SK-N-SH treated with all-trans-retinoic acid at 6 μM for 48 hours (cell line): ENCODE measurements at regions not wholly inside any gene's neighbourhood (a gene's known extent, or its start where the extent isn't known, plus 50 kb on each side); places are given as distances from the start of the nearest gene placed in this dataset.

Experiments used
- GLIS3 ChIP-seq: fragments of 250-450 bp; sonication (Bioruptor Pico); IDR thresholded peaks from 2 replicates; pipeline ENCODE4 v1.5.0; 2020; ENCODE audit warnings: mild to moderate bottlenecking, moderate library complexity
- PPARA ChIP-seq: fragments of 250-450 bp; sonication (Bioruptor Pico); IDR thresholded peaks from 2 replicates; pipeline ENCODE4 v1.5.0; 2020; ENCODE audit warnings: mild to moderate bottlenecking, borderline replicate concordance
- RARB ChIP-seq: fragments of 250-450 bp; sonication (Bioruptor Pico); IDR thresholded peaks from 2 replicates; pipeline ENCODE4 v1.8.0; 2021; ENCODE audit warnings: mild to moderate bottlenecking, moderate library complexity
- TCF4 ChIP-seq: fragments of 250-450 bp; sonication (Bioruptor Pico); IDR thresholded peaks from 2 replicates; pipeline ENCODE4 v1.8.0; 2021; ENCODE audit warnings: mild to moderate bottlenecking, moderate library complexity, borderline replicate concordance
- TOX ChIP-seq: fragments of 250-450 bp; sonication (Bioruptor Pico); IDR thresholded peaks from 2 replicates; pipeline ENCODE4 v1.8.0; 2021; ENCODE audit warnings: mild to moderate bottlenecking, moderate library complexity, borderline replicate concordance
- ZC3H10 ChIP-seq: fragments of 250-450 bp; sonication (Bioruptor Pico); IDR thresholded peaks from 2 replicates; pipeline ENCODE4 v1.5.1; 2021; ENCODE audit warnings: mild to moderate bottlenecking, moderate library complexity

DNA sequence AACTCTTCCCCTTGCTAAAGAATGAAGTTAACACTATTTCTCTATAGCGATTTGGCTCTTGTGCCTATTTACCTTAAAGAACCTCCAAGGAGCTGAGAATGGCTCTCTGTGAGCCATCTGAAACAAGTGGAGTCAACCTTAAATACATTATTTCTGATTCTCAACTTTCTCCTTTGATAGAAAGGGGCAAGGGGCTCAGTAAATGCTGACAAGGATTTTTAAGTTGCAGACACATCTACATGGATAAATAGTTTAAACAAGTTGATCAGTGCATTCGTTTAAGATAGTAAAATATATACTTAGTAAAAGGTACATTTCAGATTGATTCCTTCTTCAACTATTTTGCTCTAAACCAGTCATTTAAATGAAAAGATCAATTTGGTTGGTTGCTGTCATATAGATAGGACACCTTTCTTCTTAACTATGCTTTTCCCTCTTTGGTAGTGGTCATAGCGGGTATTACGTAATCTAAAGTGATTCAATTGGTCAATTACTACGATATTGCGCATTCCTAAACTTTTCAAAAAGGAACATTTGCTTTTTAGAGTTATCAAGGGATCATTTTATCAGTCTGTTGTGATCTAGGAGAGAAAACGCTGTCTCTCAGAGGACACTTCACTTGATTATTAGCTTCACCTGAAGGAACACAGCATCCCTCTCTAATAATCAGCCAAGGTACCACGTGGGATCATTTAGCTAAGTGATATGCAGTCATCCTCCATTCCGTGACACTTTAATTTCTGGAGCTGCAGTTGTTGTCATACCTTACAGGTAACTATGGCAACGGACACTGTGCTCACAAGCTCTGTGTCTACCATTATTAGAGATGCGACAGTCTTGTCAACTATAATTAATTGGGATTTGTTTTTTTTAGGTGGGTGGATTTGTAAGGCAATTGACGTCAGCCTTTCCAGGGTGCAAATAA, 50.9 kb upstream of the KCNE4 start:
- TF ChIP-seq TCF4 (no peak), GLIS3 (CRISPR knock-in tag) (no peak), RARB (CRISPR knock-in tag) (no peak), TOX (CRISPR knock-in tag) (no peak), PPARA (CRISPR knock-in tag) (no peak), ZC3H10 (no peak)
